Skin of body (tissue), 1 donor: ENCODE measurements at regions not wholly inside any gene's neighbourhood (a gene's known extent, or its start where the extent isn't known, plus 50 kb on each side); places are given as distances from the start of the nearest gene placed in this dataset.

Experiments used
- DNase-seq: peaks from one replicate; lab custom pipeline; 2025; lab: John Stamatoyannopoulos, UW

DNA sequence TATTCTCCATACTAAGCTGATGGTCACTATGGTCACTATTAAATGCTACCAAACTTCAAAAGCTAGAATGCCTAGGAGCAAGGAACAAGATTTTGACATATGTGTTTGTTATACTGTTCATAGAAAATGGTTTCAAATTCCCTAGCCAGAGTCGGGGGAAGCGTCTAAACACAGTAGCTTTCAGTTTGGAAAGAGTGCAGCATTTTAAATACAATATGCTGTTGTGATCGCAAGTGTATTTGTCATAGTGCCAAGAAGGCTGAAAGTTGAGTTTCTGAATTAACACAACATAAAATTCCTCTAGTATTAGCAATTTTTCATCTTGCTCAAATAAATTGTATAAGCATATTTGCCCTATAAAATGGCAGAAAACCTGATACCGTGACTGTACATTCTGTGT lies 280.4 kb downstream of the ZNF608 start:
- DNase-seq, result no peak

DNA sequence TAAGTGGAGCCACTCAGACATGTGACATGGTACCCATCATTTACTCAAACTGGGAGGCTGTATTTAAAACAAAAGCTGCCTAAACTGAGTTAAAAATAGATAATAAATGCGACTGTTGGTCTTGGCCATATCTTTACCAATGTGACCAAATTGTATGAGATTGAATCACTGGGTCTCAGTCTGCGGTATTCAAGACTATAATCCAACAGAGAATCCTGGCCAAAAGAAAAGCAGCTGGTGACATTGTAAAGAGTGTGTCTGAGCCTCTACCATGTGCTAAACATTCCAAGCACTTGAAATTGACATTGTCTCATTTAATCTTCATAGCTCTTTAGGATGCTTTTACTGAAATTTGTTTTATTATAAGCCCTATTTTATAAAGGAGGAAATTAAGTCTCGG lies 282.6 kb downstream of the ZNF608 start:
- no peak for DNase-seq

DNA sequence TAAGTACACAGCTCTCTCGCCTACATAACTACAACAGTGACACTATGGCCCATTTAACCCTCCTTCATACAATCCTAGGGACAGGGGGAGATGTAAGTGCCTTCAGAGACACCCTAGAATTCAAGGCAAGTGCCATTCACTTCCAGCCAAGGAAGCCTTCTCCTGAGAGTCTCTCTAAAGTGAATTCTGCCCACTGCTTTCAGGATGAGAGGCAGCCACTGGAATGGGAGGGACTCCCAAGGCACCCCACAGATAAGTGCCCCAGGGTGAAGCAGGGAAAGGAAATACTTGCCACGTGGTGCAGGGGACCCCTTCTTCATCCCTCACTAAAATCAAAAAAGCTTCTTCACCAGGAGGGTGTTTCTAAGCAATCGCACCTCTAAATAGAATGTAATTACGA lies 283.7 kb downstream of the ZNF608 start:
- DNase-seq, result no peak

DNA sequence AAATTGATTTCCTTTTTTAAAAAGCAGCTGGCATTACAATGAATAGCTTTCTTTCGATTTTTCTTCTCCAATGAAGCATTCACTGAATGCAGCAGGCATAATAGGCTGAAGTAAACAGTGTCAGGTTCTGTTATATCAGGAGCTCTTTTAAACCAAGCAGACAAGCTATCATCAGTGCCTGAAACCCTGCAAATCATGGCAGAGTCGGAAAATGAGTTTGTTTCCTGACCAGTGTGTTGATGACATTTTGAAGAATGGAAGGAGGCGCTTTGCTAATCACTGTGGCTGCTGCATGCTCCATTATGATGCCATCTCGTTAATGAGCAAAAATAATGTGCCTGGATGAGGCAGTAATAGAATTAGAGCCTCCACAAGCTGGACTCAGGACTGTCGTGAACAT lies 284.5 kb downstream of the ZNF608 start:
- peak; percentile 25 for DNase-seq

DNA sequence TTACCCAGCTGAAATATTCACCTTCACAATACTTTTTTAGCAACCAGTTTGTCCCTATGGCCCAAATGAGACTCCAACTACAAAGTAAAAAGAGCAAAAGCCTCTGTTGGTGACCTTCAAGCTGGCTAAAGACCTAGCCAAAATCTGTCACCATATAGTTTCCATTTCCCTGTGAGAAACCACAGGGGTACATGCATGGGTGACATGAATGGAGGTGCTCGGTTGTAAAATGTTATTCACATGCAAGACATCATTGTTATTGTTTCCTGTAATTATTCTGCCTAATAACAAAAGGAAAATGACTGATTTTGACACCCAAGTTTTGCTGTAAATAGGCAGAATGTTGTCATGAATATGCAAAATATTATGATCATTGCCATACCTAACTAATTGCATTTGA lies 285.3 kb downstream of the ZNF608 start:
- peak; percentile 33 for DNase-seq

DNA sequence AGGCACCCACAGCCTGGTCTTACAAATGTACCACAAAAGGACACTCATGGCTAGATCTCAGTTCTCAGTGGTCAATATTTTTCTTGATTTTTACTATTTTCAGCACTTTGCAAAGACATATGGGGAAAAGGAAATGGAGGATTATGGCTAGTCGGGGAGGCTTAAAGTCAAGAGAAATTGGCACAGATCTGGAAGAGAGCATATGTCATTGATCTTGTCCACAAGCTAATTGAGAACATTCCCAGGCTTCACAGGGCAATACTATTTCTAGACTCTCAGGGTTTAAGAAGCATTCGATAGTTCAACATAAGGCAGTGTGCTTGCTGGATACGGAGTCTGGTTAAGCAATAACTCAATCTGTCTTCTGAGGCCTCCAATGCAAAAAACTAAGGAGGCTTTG lies 285.8 kb downstream of the ZNF608 start:
- peak; percentile 92 for DNase-seq

DNA sequence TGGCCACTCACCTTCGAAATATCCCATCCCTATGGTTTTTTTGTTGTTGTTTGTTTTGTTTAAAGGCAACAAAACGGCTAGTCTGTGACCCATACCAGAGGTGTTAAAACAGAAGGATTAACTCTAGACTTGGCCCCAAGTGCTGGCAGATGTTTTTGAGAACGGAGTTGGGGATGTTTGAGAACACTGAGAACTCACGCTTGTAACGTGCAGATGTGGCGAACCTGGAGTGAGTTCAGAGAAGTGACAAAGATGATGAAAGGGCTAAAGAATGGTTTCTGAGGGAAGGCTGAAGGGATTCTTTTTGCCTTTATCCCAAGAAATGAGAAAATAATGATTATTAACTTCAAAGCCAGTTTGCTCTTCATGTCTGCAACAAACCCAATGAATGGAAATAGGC lies 286.5 kb downstream of the ZNF608 start:
- DNase-seq, result peak; percentile 91

DNA sequence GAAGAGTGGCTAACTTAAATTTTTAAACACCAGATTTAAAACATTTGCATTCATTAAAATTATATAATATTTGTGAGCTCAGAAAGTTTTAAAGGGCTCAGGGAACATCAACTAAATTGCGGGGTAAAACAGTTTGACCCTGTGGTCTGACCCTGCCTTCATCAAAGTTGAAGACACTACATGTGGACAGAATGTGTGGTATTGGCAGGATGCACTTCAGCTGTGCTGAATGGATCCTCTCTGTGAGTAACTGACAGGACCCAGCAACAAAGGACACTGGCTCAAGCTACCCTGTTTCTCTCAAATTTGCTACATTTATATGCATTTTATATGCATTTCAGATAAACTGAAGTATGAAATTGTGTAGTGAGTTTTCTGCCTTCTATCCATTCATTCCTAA lies 288.5 kb downstream of the ZNF608 start:
- DNase-seq, result no peak

DNA sequence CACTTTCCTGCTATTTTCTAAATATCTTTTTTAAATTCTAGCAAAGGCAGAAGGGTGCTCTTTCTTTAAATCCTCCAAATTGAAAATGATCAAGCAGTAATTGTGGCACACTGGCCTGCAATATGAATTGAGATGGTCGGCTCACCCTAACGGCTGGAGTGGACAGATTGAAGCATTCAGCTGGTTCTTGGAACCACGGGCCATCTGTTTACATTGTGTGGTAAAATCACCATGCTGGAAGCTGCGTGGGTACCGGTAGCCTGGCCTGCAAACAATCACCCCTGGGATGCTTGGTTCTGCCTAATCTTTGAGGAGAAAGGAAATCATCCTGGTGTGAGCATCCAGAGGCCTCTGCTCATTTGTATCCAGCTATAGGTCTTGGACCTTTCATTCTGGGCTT lies 289.3 kb downstream of the ZNF608 start:
- DNase-seq, result no peak

DNA sequence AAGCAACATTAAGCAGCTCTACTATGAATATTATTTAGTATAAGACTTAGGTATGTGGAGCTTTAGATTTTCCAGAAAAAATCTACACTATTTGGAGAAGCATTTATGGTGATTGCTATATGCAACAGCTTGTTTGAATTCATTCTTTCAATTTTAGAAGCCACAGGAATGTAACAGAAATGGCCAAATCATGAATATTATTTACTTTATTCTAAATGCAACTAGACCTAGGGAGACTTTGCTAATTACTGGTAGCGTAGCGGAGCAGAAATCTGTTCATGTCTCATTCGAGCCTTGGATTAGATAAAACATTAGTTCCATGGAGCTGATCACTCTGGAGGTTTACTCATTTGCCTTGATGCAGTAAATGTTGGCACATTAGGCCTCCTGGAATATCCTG lies 290.2 kb downstream of the ZNF608 start:
- DNase-seq, result no peak

DNA sequence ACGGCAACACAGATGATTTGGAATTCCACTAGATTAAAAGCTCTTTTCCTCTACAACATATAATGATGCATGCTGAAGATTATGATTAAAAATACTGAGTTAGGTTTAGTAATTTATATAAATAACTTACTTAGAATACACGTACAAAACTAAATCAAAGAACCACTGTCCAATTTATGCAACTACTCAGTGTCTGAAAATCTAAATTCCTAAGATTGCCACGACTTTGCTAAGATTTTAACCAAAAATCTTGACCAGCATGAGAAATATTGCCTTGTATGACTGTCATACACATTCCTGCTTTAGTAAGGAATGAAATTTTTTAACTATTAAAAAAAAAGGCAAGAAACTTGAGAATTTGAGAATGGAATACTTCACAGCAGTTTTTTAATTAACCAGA lies 292.4 kb downstream of the ZNF608 start:
- DNase-seq, result no peak

DNA sequence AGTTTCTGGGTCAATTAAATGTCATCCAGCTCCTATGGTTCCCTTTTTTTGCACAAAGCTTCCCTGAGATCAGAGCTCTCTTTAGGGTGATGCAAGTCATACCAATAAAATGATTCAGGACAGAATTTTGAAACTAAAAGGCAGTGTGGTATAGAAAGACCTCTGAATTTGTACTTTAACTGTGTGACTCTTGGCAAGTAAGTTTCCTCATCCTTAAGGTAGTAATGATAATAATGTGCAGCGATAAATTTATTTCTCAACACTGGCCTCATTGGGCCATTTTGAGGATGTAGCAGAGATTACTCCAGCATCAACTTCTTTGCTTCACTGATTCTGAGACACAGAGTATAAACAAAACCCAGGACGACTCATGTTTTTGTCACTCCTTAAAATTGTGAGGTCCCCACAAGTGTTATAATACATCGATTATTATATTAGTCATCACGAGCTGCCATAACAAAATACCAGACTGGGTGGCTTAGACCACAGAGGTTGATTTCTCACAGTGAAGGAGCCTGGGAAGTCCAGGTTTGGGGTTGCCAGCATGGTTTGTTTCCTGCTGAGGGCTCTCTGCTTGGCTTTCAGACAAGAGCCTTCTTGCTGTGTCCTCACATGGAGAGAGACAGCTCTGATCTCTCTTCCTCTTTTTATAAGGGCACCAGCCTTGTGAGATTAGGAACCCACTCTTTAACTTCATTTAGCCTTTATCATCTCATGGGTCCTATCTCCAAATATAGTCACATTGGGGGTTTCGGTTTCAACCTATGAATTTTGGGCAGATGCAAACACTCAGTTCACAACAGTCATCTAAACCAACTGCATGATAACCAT lies 293.0 kb downstream of the ZNF608 start:
- DNase-seq, result no peak

DNA sequence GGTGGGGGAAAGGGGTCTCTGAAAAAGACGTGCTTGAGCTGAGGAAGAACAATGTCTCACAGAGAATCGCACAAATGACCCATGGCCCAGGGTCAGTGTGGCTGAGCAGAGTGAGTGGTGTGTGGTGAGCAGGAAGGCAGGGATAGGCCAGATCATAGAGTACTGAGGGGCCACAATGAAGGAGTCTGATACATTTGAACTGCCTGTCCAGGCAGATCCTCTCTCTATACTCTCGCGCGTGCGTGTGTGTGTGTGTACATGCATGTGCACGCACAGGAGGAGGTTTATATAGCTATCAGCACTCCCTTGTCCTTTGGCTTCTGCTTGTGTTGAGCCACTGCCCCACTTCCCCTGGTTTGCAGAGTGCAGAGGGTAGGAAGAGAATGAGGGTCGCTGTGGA lies 294.0 kb downstream of the ZNF608 start:
- no peak for DNase-seq

DNA sequence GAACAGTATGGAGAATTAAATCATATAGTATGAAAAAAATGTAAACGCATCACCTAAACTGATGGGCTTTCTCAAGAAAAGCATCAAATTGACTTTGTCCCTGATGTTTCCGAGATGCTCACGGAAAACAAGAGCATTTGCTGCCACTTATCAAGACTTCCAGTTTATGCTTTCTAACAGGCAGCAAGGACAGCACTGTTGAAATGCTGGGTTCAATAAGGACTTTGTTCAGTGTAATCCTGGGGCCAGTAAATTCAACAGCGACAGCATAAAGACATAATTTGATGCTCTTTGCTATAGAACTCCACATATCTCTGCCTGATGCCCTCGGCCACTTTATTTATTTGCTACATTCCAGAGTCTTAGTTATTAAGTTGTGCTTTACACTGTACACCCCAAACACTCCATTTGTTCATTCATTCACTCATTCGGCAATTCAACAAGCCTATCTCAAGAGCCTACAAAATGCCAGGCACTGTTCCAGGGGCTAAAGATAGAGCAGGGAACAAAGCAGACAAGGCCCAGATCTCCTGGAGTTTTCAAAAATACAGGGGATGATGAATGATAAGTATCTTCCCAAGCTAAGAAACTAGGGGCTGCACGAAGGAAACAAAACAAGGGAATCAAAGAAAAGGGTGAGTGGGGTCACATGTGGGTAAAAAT lies 294.6 kb downstream of the ZNF608 start:
- no peak for DNase-seq

DNA sequence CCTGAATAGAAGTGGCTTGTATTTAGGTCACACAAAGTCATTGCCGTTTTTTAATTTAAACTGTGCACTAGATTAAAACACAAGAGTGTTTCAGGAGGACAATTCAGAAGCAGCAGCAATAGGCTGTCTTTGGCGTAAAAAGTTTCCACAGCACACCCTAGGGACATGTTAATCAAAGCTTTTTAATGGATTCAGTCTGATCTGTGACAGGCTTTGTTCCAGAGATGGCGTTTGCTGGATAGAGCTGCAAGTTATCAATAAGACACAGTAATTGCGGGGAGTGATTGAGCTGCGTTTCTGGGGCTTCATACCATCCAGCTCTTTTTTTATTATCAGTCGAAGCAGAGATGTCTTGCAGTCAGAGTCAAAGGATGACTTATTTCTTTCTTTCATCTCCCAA lies 300.3 kb downstream of the ZNF608 start:
- DNase-seq, result peak; percentile 63

DNA sequence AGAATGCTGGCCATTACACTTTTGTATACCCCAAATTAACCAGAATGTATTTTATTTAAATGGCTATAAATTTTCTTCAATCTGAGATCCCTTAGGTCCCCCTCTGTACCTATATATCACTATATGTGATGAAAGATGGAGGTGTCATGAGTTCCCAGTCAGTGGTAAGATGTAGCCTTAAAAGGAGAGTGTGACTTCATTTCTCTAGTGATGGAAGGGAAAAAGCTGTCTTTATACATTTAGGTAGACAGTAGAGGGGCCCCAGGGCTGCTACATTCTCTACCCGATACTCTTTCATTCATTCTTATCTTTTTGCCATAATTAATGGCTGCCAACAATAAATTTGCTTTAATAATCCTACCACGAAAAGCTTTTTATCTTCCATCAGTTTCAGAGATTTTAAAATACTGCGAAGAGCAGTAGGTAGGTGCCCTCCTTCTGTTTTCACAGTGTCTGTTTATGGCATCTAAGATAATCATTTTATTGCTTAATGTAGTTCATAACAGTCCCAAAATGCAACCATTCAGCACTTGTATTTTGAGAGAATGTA lies 301.3 kb downstream of the ZNF608 start:
- DNase-seq, result no peak

DNA sequence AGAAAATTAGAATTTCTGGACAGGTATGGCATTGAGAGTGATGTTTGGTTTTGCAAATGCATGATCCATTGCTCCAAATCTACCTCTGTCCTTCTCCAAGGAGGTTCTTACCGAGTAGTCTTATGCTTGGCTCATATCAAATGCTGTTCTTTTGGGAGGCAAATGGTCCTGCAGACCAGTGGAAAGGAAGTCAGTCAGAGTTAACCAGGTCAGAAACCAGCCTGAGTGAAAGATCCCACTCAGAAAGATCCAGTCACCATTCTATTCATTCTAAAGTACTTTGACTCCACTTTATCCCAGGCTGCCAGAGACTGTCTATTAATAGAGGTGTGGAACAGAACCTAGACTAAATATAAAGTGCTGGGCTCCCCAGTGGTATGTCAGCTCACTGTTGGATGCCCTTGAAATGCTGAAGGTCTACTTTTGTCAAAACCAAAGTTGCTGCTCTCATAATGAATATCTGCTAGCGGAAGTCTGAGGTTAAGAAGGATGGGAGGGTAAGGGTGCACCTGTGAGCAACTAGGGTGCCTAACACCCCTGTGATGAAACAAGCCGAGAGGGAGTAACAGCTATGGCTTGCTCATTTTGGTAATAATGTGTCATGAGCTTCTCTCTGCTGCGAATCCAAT lies 302.2 kb downstream of the ZNF608 start:
- DNase-seq, result no peak

DNA sequence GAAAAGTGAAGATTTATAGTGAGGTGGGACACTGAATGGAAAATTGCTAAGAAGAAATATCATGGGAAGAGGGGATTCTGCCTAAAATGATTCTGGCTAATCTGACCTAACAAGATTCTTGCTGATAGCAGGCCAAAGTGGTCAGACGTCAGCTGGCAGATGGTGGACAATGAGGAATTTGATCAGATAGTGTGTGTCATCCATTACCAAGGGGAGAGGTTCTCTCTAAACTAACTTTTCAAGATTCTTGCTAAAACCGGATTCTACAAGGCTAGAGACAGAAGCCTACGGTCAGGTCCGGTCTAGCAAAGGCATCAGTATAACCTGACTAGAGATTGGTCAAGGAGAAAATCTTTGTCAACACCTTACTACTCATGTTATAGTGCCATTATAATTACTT lies 306.0 kb downstream of the ZNF608 start:
- DNase-seq, result no peak

DNA sequence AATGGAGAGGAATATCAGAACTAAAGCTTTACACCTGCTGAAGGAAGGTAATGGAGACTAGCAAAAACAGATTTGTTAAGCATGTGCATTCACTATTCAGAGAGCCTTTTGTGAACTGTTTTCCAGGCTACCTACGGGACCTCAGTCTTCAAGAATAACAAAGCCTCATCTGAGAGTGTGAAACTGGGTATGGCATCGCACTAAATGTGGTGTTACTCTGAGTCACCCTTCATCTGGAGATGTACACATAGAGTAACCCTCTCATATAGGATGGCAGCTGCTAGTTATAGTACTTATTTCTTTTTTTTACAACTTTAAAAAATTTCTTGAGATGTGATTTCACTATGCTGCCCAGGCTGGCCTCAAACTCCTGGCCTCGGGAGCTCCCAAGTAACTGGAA lies 306.8 kb downstream of the ZNF608 start:
- DNase-seq, result no peak

DNA sequence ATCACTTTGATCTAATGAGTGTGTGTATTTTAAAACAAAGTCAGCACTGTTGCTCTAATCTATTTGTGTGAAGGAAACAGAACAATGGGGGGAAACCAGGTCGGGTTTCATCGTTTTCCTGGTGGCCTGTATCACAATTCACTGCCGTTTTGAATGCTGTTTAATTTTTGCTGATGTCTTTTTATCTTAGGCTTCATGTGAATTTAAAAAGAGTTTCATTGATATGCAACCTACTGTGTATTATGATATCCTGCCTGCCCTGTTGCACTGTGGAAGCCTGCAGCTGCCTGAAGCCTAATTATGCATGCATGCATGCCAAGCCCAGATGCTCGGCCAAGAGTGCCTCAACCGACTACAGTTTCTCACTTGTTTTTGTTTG lies 307.5 kb downstream of the ZNF608 start:
- no peak for DNase-seq

DNA sequence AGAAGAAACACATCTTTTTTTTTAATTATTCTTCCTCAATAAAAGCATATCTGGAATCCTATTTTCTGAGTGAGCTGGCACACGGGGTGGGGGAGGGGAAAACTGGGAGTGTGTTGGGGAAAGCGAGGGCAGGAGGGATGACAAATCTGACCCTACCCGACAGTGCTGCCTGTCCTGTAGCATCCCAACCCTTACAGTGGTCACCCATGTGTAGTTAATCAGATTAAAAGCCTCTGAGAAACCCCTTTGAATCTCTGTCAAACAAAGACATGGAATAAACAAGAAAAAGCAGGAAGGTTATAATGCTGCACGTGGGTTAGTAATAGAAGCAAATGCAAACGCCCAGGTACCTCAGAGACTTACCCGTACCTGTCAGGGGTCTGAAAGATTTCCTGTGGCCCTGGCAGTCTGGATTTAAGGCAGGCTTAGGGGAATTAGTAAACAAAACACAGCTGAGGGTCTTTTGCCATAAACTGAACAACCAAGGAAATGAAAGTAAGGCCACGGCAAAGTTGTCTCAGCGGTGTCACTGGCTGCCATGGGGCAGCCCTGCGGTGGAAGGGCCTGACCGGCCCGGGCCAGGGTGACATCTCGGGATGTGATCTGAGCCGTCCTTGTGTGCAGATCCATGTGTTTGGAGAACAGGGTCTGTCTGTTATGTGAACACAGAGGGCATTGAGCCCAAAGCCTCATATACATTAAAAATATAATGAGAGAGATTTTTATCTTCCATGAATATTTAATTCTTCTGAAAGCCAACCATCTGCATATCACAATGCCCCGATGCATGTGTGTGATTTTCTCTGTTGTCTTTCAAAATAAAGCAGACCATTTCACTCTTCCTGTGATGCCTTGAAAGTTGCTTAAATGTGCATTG lies 308.2 kb downstream of the ZNF608 start:
- no peak for DNase-seq

DNA sequence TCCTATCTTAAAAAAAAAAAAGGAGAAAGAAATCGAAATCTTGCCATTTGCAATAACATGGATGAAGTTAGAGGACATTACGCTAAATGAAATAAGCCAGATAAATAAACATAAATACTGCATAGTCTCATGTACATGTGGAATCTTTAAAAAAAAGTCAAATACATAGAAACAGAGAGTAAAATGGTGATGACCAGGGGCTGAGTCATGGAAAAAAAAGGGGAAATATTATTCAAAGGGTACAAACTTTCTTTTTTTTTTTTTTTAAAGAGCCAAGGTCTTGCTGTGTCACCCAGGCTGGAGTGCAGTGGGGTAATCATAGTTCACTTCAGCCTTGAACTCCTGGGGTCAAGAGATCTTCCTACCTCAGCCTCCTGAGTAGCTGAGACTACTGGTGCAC lies 310.1 kb downstream of the ZNF608 start:
- no peak for DNase-seq
